Spleen (tissue), 11 donors: ENCODE measurements at regions not wholly inside any gene's neighbourhood (a gene's known extent, or its start where the extent isn't known, plus 50 kb on each side); places are given as distances from the start of the nearest gene placed in this dataset.

Source experiments
- DNase-seq: peaks from one replicate; pipeline ENCODE4 v3.0.0-alpha.2; 2020
- H3K27ac ChIP-seq, 8 donors: fragments of 200-600 bp; sonication (generic) in 7 of 8; 1 replicate in 4 of 8; 2 replicates in 4 of 8; pipeline versions ENCODE4 v1.5.0 to v1.8.0; 2016 to 2021; ENCODE audit warnings: inconsistent platforms in 4 of 8, mild to moderate bottlenecking in 4 of 8, moderate library complexity in 1 of 8
- H3K27me3 ChIP-seq, 7 donors: fragments of 200-600 bp; sonication (generic) in 6 of 7; replicated peaks in 1 of 7; 1 replicate in 4 of 7; 2 replicates in 3 of 7; pipeline versions ENCODE4 v1.5.0 to v1.8.0; 2016 to 2021; ENCODE audit warnings: inconsistent platforms in 3 of 7, mild to moderate bottlenecking in 1 of 7
- H3K36me3 ChIP-seq, 6 donors: fragments of 200-600 bp; sonication (generic) in 5 of 6; 1 replicate in 4 of 6; 2 replicates in 2 of 6; pipeline versions ENCODE4 v1.5.0 to v1.8.0; 2016 to 2021; ENCODE audit warnings: inconsistent platforms in 2 of 6
- H3K4me1 ChIP-seq, 6 donors: fragments of 200-600 bp; sonication (generic) in 5 of 6; 1 replicate in 3 of 6; 2 replicates in 3 of 6; pipeline versions ENCODE4 v1.5.0 to v1.8.0; 2016 to 2021; ENCODE audit warnings: inconsistent platforms in 3 of 6
- H3K4me3 ChIP-seq, 8 donors: fragments of 200-600 bp; sonication (generic) in 7 of 8; 1 replicate in 4 of 8; 2 replicates in 4 of 8; pipeline versions ENCODE4 v1.5.0 to v1.8.0; 2016 to 2021; ENCODE audit warnings: inconsistent platforms in 4 of 8, mild to moderate bottlenecking in 4 of 8, moderate library complexity in 2 of 8
- H3K9me3 ChIP-seq, 8 donors: fragments of 200-600 bp; sonication (generic) in 7 of 8; 1 replicate in 4 of 8; 2 replicates in 4 of 8; pipeline versions ENCODE4 v1.5.0 to v1.8.0; 2016 to 2021; ENCODE audit warnings: inconsistent platforms in 4 of 8
- POLR2A ChIP-seq, 3 donors: fragments of 450-650 bp; IDR thresholded peaks; one replicate each; pipeline ENCODE4 v1.5.1; 2017; ENCODE audit warnings: antibody characterized with exemption in 3 of 3, mild to moderate bottlenecking in 1 of 3
- POLR2AphosphoS5 ChIP-seq, 3 donors: sonication (generic); formaldehyde crosslinking; IDR thresholded peaks; one replicate each; pipeline ENCODE4 v1.5.1; 2017; ENCODE audit warnings: antibody characterized with exemption in 3 of 3
- WGBS, 5 donors: extraction: QIAGEN DNeasy Blood & Tissue Kit in 3 of 5; methylation state at CpG; one replicate each; pipeline versions ENCODE4 v1.1.5 to v1.1.7; 2013 to 2018; 5-methylcytosine and 5-hydroxymethylcytosine counted together
- intact Hi-C: fragments of 100-400 bp; cut with DNase I; formaldehyde crosslinking; loops from one replicate; pipeline ENCODE4 v1.15.0; 2023; ENCODE audit warnings: low total_unique reads
- TF ChIP-seq, protein P1 (sequence below), 11 experiments: fragments of 200-600 bp in 7 of 11; fragments of 450-650 bp in 4 of 11; sonication (generic) in 4 of 11; IDR thresholded peaks in 8 of 11; conservative IDR thresholded peaks in 3 of 11; 1 replicate in 7 of 11; 2 replicates in 4 of 11; pipeline versions ENCODE4 v1.4.0 to v1.8.0; 2016 to 2021; ENCODE audit warnings: antibody characterized with exemption in 11 of 11, inconsistent platforms in 4 of 11, mild to moderate bottlenecking in 1 of 11
- donor health status: healthy with polysubstance abuse.
- donor health status: DM: no; HTN: no; CAD: no; lungs with moderate emphysema.
- donor health status: DM: no; HTN: no; CAD: no.
- donor health status: Bipolar disorder and iron deficiency.
- donor health status: healthy.
- donor health status: DM: no; HTN: no; CAD: no.
- donor health status: DM: yes; HTN: yes; CAD: no.

DNA sequence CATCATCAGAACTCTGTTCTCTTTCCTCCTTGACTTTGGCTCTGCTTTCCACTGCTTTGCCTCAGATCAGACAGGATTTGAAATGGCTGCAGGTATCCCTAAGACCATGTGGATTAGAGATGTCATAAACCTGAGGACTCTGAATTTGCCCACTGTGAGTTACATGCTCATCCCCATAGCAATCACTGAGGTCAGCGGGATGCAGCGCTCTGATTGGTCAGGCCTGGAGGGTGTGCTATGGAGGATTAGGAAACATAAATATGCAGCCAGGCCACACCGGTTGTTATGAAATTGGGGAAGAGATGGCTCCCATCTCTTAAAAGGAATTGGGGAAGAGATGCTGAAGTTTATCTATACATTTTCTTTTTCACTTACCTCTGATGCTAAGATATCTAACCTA, 73.7 kb upstream of the DNAJC10 start:
- intact Hi-C loops, result no loop called here
- 64 to 78% (median 71%) methylated on average over 3 of the region's 3 CpGs for WGBS, 5 donors
- Histone ChIP-seq H3K27me3 (no peaks in the 10 kb centered on the region), H3K4me3 (no peak overlapping the region), H3K4me1 (no peaks in the 10 kb centered on the region), H3K27ac (no peak overlapping the region), H3K9me3 (no peaks in the 10 kb centered on the region), H3K36me3 (no peaks in the 10 kb centered on the region)
- DNase-seq, result peak; percentile 90
- TF ChIP-seq POLR2AphosphoS5 (IDR thresholded peaks at IDR 0.05) (no peak), POLR2A (IDR thresholded peaks at IDR 0.05) (no peak)
- TF ChIP-seq, protein P1, sequence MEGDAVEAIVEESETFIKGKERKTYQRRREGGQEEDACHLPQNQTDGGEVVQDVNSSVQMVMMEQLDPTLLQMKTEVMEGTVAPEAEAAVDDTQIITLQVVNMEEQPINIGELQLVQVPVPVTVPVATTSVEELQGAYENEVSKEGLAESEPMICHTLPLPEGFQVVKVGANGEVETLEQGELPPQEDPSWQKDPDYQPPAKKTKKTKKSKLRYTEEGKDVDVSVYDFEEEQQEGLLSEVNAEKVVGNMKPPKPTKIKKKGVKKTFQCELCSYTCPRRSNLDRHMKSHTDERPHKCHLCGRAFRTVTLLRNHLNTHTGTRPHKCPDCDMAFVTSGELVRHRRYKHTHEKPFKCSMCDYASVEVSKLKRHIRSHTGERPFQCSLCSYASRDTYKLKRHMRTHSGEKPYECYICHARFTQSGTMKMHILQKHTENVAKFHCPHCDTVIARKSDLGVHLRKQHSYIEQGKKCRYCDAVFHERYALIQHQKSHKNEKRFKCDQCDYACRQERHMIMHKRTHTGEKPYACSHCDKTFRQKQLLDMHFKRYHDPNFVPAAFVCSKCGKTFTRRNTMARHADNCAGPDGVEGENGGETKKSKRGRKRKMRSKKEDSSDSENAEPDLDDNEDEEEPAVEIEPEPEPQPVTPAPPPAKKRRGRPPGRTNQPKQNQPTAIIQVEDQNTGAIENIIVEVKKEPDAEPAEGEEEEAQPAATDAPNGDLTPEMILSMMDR (IDR thresholded peaks at IDR 0.05 in 8 of 11, conservative IDR thresholded peaks at IDR 0.05 in 3 of 11), result no peak

DNA sequence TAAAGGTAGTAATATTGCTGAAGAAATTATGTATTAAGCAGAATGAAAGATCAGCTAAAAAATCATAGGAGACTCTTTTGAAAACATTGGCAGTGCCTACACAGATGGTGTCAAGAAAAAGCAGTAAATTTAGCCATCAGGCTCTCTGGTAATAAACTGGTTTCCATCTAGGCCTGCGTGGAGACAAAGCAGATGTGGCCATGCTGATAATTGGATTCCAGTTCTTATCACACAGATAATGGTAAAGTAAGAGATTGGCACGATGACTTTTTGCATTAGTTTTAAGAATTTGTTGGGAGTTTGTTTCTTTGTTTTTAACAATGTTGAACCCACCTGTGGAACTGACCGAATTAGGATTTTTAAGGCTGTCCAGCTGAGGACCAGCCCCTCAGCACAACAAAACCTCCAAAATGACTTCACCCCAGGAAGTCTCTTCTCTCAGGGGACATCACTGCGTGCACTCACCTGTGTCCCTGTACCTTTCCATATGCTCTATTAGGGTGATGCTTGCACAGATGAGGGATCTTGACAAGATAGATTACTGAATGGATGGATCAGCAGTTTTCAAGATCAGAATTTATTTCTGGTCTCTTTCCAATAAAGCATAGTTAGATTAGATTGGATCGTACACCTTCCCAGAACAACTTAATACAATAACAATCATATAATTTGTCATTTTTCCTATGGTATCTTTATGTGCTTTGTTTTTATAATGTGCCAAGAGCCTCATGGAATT, 69.1 kb upstream of the DNAJC10 start:
- H3K36me3 ChIP-seq, result no peaks in the 10 kb centered on the region
- H3K4me1 ChIP-seq, result peaks cover 0 to 5% (median 0%) of the 10 kb centered on the region in 6 donors
- no peak overlapping the region for H3K4me3 ChIP-seq
- no peaks in the 10 kb centered on the region for H3K27me3 ChIP-seq
- WGBS, 5 donors, result 84 to 91% (median 87%) methylated on average over 5 of the region's 5 CpGs
- TF ChIP-seq, protein P1 (IDR thresholded peaks at IDR 0.05 in 8 of 11, conservative IDR thresholded peaks at IDR 0.05 in 3 of 11), result no peak
- no peak for TF ChIP-seq POLR2AphosphoS5 (IDR thresholded peaks at IDR 0.05)
- TF ChIP-seq POLR2A (IDR thresholded peaks at IDR 0.05), result no peak
- H3K27ac ChIP-seq, result no peak overlapping the region
- intact Hi-C loops, result no loop called here
- H3K9me3 ChIP-seq, result no peaks in the 10 kb centered on the region
- no peak for DNase-seq

DNA sequence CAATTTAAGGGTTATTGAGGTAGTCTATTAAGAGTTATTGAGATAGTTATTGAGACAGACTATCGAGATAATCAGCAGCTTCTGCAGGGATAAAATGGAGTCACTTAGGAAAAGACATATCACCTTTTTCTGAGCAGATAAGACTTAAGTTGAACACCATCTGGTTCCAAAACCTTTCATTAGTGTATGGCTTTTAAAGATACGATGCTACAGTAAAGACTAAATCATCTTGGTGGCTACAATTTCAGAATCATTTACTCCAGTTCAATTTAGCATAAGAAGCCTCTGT, 68.6 kb upstream of the DNAJC10 start:
- Histone ChIP-seq H3K27me3 (no peaks in the 10 kb centered on the region), H3K27ac (no peak overlapping the region), H3K4me1 (peaks cover 0 to 5% (median 0%) of the 10 kb centered on the region in 6 donors), H3K4me3 (no peak overlapping the region), H3K36me3 (no peaks in the 10 kb centered on the region), H3K9me3 (no peaks in the 10 kb centered on the region)
- intact Hi-C loops, result no loop called here
- no peak for DNase-seq
- 77 to 91% (median 88%) methylated on average over 2 of the region's 2 CpGs for WGBS, 5 donors
- TF ChIP-seq POLR2A (IDR thresholded peaks at IDR 0.05), result no peak
- TF ChIP-seq, protein P1 (IDR thresholded peaks at IDR 0.05 in 8 of 11, conservative IDR thresholded peaks at IDR 0.05 in 3 of 11), result no peak
- TF ChIP-seq POLR2AphosphoS5 (IDR thresholded peaks at IDR 0.05), result no peak

DNA sequence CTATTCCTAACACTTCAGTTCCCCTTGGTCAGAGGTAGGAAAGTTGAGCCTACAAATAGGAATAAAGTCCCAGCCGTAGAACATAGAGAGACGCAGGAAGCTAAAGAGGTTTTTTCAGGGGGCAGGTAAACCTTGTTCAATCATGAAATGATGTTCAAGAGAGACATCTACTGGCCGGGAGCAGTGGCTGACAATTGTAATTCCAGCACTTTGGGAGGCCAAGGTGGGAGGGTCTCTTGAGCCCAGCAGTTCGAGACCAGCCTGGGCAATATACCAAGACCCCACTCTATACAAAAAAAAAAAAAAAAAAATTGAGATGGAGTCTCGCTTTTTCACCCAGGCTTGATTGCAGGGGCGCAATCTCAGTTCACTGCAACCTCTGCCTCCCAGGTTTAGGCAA, 66.7 kb upstream of the DNAJC10 start:
- no peak overlapping the region for H3K4me3 ChIP-seq
- WGBS, 5 donors, result 51 to 70% (median 55%) methylated on average over 6 of the region's 6 CpGs
- no peak for DNase-seq
- TF ChIP-seq, protein P1 (IDR thresholded peaks at IDR 0.05 in 8 of 11, conservative IDR thresholded peaks at IDR 0.05 in 3 of 11), result peak in 3 of 11 experiments; percentile 9 to 15 (median 13)
- no peak for TF ChIP-seq POLR2AphosphoS5 (IDR thresholded peaks at IDR 0.05)
- H3K27ac ChIP-seq, result no peak overlapping the region
- intact Hi-C loops, result loop anchor here (2.0 kb wide), 1 partner anchor 463 kb away; no protein-coding TSS in a partner anchor
- no peaks in the 10 kb centered on the region for H3K9me3 ChIP-seq
- H3K36me3 ChIP-seq, result no peaks in the 10 kb centered on the region
- H3K27me3 ChIP-seq, result no peaks in the 10 kb centered on the region
- peaks cover 0 to 5% (median 0%) of the 10 kb centered on the region in 6 donors for H3K4me1 ChIP-seq
